C4-2B (cell line): ENCODE measurements at regions not wholly inside any gene's neighbourhood (a gene's known extent, or its start where the extent isn't known, plus 50 kb on each side); places are given as distances from the start of the nearest gene placed in this dataset.

Experiments used
- H3K27ac ChIP-seq: fragments of 450-650 bp; 2 replicates; pipeline ENCODE4 v1.5.1; 2017
- ZFX ChIP-seq: fragments of 450-650 bp; IDR thresholded peaks from 2 replicates; pipeline ENCODE4 v1.6.1; 2017
- TF ChIP-seq, protein P1 (sequence below): fragments of 450-650 bp; conservative IDR thresholded peaks from 2 replicates; pipeline ENCODE4 v1.5.1; 2017; ENCODE audit warnings: mild to moderate bottlenecking

DNA sequence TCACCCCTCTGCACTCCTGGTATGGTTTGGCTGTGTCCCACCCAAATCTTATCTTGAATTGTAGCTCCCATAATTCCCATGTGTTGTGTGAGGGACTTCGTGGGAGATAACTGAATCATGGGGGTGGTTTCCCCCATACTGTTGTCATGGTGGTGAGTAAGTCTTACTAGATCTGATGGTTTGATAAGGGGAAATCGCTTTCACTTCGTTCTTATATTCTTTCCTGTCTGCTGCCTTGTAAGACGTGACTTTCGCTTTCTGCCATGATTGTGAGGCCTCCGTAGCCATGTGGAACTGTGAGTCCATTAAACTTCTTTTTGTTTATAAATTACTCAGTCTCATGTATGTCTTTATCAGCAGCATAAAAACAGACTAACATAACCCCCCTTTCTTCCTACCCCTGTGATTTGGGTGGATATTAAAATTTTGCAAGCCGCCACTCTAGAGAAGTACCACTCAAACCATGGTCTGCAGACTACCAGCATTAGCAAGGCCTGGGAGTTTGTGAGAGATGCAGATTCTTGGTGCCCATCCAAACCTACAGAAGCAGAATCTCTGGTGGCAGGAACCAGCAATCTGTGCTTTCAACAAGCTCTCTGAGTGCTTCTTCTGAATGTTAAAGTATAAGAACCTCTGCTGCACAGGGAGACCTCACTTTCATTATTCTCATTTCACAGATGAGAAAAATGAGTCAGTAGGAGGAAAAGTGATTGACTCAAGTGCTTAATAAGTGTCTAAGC lies 999.5 kb upstream of the EEF2KMT start:
- no peak overlapping the region for H3K27ac ChIP-seq
- TF ChIP-seq ZFX = no peak
- TF ChIP-seq, protein P1, sequence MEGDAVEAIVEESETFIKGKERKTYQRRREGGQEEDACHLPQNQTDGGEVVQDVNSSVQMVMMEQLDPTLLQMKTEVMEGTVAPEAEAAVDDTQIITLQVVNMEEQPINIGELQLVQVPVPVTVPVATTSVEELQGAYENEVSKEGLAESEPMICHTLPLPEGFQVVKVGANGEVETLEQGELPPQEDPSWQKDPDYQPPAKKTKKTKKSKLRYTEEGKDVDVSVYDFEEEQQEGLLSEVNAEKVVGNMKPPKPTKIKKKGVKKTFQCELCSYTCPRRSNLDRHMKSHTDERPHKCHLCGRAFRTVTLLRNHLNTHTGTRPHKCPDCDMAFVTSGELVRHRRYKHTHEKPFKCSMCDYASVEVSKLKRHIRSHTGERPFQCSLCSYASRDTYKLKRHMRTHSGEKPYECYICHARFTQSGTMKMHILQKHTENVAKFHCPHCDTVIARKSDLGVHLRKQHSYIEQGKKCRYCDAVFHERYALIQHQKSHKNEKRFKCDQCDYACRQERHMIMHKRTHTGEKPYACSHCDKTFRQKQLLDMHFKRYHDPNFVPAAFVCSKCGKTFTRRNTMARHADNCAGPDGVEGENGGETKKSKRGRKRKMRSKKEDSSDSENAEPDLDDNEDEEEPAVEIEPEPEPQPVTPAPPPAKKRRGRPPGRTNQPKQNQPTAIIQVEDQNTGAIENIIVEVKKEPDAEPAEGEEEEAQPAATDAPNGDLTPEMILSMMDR = no peak

DNA sequence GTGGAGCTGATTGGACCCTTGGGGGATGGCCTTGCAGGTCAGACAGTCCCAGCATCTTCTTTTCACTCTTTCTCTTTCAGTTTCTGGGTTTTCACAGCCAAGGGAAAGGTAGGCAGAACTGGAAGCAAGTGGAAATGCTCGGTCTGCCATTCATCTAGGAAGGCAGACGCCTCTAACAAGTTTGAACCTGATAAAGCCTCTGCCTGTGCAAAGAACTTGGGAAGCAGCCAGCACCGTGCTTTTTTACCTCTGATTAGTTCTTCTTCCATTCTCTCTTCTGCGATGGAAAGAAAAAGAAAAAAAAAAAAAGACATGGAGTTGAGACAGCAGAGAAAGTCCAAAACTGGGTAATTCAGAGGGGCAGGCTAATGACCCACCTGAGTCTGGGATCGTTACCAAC lies 997.8 kb upstream of the EEF2KMT start:
- TF ChIP-seq, protein P1 = no peak
- no peak overlapping the region for H3K27ac ChIP-seq

DNA sequence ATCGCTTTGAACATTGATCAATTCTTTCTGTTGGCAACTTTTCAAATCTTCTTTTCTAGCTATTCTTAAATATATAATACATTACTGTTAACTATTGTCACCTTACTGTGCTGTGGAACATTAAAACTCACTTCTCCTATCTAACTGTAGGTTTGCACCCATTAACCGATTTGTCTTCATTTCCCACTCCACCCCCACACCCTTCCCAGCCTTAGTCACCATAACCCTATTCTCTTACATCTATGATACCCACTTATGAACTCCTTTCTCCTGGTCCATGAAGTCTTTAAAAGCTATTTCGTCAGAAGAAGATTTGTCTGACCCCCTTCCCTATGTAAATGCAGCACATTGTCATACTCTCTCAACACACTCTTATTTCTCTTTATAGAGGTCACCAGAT lies 993.4 kb upstream of the EEF2KMT start:
- TF ChIP-seq, protein P1 = no peak
- no peak for TF ChIP-seq ZFX

DNA sequence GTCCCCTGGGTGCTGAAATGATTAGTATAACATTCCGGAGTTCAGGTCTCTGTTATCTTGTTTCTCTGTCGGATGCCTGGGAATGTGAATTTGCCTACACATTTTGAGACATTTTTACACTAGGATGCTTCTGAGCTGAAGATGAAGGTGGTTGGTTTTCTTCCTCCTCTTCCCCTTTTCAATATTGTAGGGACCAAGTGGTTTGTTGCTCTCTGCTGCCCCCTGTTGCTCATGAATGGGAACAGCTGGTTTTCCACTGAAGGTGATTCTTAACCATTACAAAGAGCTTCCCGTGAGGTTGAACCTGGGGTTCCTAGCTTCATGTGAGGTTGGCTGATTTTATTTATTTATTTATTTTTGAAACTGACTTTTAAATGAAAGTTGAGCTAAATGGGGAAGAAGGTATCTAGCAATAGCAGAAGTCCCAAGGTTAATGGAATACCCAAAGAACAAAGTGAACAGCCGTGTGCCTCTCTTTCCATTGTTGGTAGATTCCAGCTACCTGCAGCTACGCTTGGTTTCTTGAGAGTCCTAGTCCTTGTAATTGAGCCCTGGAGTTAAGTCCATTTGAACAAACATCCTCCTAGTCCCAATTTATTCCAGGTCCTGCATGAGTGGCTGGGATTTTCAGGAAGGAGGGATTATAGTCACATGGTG lies 983.9 kb upstream of the EEF2KMT start:
- TF ChIP-seq, protein P1 = peak; percentile 87
- no peak for TF ChIP-seq ZFX
- no peak overlapping the region for H3K27ac ChIP-seq

More for the DNA sequence above, 993.4 kb upstream of the EEF2KMT start:
- no peak overlapping the region for H3K27ac ChIP-seq

DNA sequence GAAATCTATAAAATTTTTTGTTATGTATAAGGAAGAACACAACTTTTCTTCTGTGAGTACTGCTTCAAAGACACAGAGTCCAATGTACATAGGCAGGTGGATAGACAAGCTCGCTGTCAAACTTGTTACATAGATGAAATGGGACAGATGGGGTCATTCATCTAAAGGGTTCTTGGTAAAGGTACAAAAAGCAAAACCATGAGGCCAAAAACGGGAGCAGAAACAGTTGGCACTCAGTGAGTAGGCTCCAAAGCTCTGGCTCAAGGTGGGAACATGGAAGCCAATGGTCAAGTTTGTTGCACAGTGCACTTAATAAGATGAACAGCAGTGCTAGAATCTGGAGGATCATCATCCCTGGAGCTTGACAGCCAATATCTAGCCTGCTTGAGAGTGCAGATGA lies 979.0 kb upstream of the EEF2KMT start:
- no peak overlapping the region for H3K27ac ChIP-seq
- TF ChIP-seq, protein P1 = no peak

DNA sequence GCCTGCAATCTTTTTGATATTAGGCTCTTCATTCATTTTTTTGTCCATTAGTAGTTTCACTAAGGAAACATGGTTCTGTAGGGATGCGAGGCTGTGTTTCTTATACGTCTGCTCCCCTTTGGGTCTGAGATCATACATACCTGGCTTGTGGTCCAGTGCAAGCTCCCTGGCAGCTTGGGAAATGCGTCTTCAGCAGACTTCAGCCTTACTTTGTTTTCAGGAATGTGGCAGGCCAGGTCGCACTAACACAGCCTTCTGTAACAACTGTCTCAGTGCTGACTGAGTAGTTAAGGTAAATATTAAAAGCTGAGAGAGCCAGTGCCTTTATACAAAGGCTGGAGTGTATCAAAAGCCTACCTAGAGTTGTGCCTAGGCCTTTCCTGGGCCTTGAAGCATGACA lies 970.5 kb upstream of the EEF2KMT start:
- TF ChIP-seq ZFX = no peak
- TF ChIP-seq, protein P1 = no peak
- no peak overlapping the region for H3K27ac ChIP-seq

DNA sequence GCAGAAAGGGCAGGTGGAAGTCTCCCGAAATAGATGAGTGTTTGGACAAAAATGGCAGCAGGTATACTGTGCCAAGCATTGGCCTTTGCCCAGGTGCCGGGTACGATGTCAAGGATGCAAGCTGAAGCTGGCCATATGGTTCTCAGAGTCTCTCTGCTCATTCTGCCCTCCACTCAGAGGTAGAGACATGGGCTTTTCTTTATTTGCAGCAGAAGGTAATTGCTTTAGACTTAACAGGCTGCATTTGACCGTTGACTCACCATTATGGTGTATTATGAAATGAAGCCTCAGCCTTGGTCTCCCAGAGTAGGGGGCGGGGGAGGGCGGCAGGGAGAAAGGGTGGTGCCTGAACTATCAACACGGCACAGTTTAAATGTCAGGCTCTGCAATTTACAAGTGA lies 969.1 kb upstream of the EEF2KMT start:
- TF ChIP-seq ZFX = no peak
- TF ChIP-seq, protein P1 = no peak
- H3K27ac ChIP-seq = no peak overlapping the region
